ENCODE measurements at regions not wholly inside any gene's neighbourhood (a gene's known extent, or its start where the extent isn't known, plus 50 kb on each side); places are given as distances from the start of the nearest gene placed in this dataset.

DNA sequence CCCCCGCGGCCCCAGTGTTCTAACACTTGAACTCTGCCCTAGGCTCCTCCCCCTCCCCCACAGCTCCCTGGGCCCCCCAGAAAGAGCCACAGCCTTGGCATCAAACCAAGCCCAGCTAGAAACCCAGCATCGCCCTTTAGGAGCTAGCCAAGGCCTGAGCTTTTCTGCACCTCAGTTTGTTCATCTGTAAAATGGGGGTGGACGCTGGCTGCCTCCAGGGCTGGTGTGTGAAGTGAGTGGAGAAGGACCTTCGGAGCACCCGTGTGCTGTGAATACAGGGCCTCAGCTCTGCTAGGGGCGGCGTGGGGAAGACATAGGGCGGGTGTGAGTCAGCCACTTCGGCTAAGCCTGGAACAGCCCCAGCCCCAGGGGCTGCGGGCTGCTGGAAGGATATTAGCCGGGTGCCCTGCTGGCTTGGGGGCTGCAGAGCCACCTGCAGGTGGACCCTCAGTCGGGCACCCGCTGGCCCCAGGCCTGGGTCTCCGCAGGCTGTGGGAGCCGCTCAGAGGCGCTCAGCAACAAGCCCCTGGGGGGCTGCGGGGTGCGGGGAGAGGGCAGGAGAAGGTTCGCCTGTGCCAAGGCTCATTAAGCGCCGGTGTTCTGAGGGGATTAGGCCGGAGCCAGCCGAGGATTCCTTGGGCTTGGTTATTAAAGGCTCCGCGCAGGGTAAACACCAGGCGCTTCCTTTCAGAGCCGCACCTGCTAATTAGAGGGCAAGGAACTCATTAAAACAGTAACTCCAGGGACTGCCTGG is 217.0 kb upstream of the CIBAR2 start:
- peak; percentile 40 for DNase-seq

DNA sequence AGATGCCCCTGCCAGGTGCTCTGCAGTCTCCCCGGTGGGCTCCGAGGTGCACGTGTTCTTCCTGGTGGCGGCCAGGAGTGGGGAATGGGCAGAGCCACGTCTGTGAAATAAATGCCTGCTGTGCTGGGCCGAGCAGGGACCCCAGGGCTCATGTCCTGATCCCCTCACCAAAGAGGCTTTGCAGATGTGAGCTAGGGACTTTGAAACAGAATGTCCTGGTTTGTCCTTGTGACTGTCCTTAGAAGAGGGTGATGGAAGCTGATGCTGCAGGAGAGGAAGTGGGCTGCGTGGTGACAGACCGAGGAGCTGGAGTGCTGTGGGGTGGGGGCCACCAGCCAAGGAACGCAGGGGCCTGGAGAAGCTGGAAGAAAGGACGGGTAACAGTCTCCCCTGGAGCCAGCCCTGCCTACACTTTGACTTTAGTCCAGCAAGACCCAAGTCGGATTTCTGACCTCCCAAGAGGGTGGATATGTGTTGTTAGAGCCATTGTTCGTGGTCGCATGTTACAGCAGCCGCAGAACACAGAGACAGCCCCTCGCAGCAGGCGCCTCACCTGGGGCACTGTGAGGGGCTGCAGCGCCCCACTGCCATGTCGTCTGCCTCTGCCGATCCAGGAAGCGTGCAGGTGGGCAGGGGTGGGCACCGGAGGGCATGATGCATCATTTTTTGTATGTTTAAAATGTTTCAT is 217.9 kb upstream of the CIBAR2 start:
- DNase-seq = no peak

DNA sequence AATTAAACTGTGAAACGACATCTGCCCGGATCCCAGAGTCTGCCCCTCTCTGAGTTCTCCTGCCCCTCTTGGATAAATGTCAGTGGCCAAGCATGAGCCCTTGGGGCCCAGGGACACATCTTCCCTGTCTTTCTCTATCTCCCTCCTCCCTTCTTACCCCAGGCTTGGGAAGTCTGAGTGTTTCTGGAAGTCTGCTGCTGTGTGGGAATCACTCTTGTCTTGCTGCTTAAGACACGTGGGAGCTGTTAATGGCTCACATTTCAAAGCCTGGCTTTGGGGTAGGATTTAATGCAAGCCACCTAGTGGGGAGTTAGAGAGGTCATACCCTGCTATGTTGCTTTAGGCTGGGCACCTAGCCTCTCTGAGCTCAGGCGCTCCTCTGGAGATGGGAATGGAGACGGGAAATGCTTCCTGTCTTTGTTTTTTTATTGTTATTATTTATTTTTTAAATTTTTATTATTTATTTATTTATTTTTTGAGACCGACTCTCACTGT is 218.5 kb upstream of the CIBAR2 start:
- peak; percentile 58 for DNase-seq

DNA sequence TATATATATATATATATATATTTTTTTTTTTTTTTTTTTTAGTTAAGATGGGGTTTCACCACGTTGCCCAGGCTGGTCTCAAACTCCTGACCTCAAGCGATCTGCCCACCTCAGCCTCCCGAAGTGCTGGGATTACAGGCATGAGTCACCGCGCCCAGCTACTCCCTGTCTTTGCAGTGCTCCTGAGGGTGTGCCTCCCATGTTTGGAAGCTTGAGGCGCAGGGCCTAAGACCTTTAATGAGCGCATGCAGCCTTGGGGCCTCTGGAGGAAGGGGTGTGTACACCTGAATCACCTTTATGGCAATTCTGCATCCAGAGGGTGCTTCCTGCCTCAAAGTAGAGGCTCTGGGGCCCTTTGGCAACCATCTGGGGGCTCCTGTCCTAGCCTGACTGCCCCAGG is 219.4 kb upstream of the CIBAR2 start:
- no peak for DNase-seq

DNA sequence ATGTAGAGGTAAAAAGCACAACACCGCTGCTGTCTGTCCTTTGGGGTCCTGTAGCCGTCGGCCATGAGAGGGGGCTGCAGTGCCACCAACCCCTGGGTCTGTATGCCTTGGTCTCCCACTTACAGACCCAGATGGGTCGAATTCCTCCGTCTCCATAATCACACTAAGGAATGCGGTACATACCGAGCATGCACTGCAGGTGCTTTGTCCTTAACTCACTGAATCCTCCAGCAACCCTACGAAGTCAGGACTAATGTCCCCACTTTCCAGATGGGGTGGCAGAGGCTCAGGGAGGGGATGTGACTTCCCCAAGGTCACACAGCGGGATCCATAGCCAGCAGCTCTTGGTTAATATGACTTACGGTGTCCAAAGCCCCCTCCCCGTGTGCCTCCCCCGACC is 219.9 kb upstream of the CIBAR2 start:
- DNase-seq = no peak

DNA sequence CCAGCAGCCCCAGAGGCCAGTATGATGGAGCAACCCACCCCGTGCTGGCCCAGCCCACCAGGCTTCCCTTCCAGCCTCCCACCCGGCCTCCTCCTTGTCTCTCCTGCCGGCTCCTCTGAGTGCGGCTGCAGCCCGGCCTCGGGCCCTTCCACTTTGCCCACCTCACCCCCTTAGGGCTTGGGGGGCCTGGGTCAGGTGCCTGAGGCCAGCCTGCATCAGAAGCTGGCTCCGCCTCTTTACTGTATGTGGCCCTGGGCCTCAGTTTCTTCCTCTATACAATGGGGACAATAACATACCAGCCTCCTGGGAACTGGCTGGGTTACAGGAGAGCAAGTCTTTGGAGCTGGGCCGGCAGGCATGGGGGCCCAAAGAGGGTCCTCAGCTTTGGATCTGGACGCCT is 221.1 kb upstream of the CIBAR2 start:
- no peak for DNase-seq

DNA sequence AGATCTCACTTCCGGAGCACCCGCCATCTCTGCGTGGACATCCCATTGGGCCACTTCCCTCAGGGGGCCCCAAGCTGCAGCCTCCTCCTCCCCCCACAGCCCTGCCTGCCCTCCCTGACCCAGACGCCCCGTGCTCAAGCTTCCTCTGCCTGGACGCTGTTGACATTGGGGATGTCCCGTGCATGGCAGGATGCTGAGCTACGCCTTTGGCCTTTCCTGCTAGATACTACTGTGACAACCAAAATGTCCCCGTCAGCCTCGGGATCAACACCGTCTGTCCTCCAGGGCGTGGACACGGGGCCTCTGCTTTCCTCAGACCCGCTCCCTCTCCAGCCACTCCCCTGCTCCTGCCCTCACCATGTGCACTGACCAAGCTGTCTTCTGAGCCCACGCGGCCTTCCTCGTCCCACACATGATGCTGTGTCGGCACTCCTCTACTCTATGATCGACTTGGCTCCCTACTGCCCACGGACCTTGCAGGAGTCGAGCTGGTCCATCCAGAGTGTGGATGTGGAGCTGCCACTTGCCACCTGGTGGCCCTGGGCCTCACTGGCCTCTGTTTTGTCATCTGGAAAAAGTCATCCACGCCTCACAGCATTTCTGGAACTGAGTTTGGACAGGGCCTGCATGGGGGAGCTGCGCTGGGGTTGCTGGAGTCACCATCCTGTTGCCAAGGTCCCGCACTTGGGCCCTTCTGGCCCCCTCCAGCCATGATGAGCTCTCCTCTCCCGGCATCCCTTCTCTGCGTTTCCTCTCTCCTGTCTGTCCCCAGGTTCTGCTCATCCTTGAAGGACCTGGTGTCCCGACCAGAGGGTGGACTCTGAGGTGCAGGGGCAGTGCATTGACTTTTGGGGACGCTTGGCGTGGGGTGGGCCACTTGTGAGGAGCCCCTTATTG is 221.7 kb upstream of the CIBAR2 start:
- no peak for DNase-seq

DNA sequence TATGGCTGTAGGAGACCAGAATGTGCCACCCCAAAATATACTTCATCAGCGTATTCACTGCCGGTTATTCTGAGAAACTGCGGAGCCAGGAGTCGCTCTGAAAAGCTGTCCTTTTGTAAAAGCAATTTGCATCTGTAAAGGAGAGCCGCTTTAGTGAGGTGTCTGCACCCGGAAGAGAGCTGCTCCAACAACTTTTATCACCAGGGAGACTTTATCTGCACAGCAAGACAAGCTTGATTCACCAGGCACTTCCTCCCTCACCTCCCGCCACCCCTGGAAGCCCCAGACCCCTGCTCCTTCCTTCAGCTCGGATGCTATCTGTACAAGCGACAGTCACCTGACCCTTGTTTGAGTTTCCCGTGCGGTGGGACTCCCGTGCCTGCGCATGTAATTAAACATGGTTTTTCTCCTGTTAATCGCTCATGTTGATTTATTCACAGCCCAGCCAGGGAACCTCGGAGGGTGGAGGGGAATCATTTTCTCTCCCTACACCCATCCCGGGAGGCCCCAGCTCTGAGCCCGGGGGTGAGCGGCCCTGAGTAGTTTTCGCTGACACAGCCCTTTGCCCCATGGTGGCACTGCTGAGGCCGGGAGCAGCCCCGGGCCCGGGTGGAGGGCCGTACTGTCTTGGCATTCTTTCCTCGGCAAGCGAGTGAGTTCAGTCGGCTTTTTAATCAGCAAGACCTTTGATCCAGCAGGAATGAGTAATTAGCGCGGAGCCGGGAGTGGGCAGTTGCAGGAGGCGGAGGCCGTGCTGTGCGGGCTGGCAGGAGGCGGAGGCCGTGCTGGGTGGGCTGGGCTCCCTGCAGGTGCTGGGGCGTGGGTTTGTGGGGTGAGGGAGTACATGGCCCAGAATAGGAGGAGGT is 222.7 kb upstream of the CIBAR2 start:
- DNase-seq = peak; percentile 56

DNA sequence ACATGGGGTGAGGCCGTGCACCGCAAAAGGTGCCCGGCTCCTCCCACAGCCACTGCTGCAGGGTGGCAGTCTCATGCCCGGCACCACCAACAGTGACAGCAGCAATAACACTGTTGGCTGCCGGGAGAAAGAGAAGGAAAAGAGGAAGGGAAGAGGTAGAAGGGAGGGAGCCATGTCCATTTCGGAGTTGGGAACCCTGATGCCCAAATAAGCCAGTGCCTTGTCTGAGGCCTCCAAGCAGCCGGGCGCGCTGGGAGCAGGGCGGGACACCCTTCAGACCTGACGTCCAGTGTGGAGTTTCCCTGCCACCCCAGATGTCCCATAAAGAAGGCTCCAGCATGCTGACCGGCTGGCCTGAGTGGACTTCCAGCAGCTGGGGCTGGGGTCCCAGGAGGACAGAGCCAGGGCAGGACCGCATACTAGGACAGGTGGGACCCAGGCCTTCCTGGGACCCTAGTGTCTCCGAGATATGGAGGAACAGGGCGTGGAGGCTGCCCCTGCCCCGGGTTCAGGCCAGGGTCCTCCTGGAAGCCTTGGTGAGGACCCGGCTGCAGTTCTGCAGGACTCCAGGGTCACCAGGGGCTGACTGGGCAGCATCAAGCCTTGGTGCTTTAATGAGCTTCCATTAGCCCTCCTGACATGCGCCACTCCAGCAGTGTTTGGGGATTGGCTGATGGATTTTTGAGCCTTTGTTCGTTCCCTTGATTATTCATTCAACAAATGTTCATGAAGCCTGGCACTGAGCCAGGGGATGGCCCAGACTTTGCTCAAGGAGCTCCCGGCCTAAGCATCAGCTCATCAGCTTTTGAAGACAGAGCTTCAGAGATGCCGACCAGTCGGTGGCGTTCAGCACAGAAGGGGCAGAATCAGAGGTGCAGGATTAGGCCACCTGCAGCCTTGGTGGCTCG is 223.6 kb upstream of the CIBAR2 start:
- no peak for DNase-seq

DNA sequence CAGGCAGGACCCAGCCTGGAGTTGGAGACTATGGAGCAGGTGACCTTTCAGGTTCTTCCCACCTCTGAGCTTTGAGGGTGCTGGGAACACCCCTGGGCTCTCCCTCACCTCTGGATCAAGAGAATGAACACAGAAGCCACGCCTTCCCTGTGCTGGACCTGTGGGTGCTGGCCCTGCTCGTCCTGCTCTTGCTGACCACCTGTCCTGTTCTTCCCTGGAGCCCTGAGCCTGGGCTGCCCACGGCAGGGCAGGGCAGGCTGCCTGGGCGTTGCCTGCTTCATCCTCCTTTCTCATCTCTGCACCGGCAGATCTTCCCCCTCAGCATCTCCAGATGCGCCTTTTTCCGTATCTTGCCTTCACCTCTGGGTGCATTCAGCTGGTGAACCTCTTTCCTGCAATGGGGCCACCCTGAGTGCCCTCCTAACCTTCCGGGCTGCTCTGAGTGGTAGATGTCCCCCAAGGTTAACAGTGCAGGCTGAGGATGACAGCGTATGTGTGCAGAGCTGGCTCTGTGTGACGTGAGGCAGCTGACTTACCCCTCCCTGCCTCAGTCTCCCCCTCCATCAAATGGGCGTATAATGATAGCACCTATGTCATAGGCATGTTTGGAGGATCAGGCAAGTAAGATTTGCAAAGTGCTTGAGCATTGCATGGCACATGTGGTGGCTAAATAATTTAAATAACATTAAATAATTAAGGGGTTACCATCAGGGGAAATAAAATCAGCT is 225.8 kb upstream of the CIBAR2 start:
- DNase-seq = no peak

DNA sequence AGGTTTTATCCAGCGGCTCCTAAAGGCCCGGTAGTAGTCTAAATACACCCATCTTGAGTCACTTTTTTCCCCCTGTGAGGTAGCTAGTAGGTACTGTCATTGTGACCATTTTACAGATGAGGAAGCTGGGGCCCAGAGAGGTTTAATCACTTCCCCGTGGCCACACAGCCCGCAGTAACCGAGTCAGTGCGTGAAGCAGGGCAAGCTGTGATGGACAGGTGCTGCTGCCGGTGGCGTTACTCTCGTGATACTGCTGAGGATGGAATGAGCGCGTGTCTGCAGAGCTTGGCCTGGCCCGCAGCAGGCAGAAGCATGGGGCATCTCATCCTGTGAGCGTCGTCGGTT is 226.3 kb upstream of the CIBAR2 start:
- DNase-seq = no peak

DNA sequence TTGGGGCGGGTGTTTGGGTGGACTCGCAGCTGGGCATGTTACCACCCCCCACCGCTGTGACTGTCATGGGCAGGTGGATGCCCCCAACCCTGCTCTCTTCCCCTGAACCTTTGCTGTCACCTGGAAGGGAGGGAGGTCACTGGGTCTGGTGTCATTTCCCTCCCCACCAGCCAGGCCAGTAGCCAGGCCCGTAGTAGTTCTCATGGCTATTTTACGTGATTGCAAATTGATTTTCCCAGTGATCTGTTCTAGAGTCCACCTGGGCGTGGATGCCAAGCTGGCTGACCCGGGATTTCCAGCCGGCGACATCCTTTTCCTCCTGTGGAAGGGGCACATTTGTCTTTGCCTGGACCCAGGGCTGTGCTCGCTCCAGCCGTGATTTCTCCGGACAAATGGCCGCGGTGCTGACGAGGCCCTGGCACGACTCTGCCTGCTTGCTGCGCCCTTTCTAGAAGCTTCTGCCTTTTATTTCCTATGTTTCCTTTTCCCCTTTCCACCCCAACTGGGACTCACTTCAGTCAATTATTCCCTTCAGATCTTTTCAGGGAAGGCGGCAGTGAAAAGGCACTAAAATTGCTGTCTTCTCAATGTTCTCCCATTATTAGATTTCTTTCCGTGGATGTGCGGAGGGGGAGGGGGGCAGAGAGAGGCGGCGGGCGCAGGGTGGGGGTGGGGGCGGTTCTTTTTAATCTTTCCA is 226.9 kb upstream of the CIBAR2 start:
- no peak for DNase-seq

DNA sequence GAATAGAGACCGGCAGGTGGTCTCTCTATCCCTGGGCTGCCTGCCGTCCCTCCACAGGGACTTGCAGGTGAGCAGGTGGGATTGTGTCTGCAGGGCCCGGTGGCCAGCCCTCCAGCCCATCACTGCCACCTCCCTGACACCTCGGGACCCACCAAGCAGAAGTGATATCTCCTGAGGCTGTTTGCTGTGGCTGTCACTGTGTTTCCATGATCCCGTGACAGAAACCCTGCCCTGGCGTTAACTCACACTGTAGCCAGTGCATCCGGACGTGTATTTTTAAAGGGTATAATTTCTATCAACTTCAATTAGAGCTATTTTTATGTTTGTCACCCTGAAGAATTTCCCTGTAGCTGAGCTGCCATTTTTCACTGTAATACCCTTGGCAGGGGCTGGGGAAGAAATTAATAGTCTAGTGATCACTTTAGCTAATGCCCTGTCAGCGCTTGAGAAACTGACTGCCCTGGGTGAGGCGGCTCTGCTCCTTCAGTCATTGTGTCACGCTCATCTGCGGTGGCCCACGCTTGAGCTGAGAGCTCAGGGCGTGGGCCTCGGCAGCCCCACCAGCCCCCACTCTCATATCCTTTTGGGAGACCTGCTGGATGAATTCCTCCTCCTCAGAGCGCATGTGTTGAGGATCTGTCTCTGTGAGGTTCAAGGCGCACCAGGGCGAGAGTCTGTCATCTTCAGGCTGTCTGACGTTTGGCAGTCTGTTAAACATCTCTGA is 229.9 kb upstream of the CIBAR2 start:
- no peak for DNase-seq

DNA sequence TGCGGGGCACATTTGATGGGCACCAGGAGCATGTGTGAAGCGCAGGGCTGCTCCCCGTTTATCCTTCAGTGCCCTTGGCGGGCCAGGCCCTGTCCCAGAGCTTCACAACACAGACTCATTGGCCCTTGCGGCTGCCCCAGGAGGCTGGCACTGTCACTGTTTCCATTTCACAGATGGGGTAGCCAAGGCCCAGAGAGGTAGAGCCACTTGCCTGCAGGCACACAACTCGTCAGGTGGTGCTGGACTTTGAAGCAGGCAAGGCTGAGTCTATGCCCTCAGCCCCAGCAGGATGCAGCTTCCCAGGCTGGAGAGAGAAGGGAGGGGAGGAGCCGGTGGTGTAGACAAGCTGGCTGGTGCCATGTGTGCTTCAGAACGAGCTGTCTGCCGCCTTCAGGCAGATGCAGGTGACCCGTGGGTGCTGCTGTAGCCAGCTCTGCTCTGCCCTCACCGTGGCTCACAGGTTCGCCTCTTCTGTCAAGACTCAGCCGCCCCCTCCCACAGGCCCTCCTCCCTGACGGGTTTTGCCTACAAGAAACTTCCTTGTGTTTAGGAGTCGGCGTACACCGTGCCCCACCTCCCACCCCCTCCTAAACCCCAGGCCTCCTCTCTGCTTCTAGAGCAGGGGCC is 232.3 kb upstream of the CIBAR2 start:
- DNase-seq = no peak

DNA sequence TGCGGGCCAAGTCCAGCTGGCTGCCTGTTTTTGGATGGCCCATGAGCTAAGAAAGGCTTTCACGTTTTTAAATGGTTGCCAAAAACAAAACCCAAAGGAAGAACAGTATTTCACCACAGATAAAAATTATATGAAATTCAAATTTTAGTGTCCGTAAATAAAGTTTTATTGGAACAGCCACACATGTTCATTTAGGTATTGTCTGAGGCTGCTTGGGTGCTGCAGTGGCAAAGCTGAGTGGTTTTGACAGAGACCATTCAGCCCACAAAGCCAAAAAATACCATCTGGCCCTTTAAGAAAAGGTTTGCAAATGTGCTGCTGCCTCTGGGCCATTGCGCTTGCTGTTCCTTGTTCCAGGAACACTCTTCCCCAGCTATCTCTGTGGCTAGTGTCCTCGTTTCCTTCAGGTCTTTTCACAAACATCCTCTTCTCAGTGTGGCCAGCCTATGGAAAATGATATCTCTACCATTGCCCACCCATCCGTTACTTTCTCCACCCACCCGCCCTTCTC is 232.9 kb upstream of the CIBAR2 start:
- DNase-seq = no peak

DNA sequence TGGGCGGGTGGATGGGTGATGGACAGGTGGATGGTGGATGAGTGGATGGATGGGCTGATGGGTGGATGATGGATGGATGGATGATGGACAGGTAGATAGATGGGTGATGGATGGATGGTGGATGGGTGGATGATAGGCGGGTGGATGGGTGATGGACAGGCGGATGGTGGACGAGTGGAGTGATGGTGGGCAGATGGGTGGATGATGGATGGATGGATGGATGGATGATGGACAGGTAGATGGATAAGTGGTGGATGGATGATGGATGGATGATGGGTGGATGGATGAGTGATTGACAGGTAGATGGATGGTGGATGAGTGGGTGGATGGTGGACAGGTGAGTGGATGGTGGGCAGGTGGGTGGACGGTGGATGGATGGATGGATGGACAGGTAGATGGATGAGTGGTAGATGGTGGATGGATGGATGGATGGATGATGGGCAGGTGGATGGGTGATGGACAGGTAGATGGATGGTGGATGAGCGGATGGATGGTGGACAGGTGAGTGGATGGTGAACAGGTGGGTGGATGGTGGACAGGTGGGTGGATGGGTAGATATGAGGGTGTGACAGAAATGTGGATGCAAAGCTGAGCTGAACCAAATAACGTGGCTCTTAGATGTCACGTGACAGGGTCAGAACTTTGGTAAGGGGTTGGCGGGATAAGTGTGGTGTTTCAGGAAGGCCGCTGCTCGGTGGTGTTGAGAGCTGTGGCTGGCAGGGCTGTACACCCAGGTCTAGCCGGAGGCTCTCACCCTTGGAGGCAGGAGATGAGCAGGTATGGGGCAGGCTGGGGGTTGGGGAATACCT is 234.3 kb upstream of the CIBAR2 start:
- DNase-seq = no peak

DNA sequence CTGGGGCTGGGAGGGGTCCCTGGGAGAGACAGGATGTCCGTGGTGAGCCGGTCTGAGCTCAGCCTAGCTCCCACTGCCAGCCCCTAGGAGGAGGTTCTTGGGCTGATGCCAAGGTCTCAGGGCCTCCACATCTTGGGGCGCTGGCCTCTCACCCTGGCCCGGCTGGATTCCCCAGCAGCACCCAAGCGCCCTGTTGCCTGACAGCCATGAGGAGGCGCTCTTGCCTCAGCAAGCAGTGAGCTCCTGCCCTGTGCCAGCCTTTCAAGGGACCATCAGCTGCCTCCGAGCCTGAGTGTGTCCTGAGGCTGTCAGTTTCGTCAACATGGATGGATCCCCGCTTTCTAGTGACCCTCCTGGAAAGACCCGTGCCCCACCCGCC is 234.9 kb upstream of the CIBAR2 start:
- no peak for DNase-seq

Data from NCI-H510A treated with DMSO at 0.1 percent for 48 hours (cell line).